ENCODE measurements at regions not wholly inside any gene's neighbourhood (a gene's known extent, or its start where the extent isn't known, plus 50 kb on each side); places are given as distances from the start of the nearest gene placed in this dataset.

- Histone ChIP-seq H3K27me3 (ENCODE audit: control insufficient read depth in 1 of 2, insufficient read depth in 2 of 2, low read length in 1 of 2) (no peaks in the 10 kb centered on the region), H3K36me3 (ENCODE audit: control insufficient read depth in 1 of 2, insufficient read depth in 2 of 2, low read length in 1 of 2) (no peaks in the 10 kb centered on the region), H3K4me1 (ENCODE audit: control insufficient read depth in 1 of 2, insufficient read depth in 2 of 2, low read length in 2 of 2) (no peaks in the 10 kb centered on the region), H3K4me3 (ENCODE audit: low read length in 2 of 2) (no peak overlapping the region), H3K9me3 (ENCODE audit: control insufficient read depth, low read length) (peaks cover 1% of the 10 kb centered on the region), H3K27ac (ENCODE audit: low read depth in 1 of 2, low read length in 2 of 2) (no peak overlapping the region)
- DNase-seq (no peak), ATAC-seq (ENCODE audit: low FRiP score) (no peak)
- WGBS, 2 donors, result 88 to 89% methylated on average over 2 of the region's 2 CpGs
- intact Hi-C loops (cut with DNase I), result no loop called here
Measured at GRCh38 chr4:112942997-112943396, 106.5 kb upstream of the ANK2 start.

DNA sequence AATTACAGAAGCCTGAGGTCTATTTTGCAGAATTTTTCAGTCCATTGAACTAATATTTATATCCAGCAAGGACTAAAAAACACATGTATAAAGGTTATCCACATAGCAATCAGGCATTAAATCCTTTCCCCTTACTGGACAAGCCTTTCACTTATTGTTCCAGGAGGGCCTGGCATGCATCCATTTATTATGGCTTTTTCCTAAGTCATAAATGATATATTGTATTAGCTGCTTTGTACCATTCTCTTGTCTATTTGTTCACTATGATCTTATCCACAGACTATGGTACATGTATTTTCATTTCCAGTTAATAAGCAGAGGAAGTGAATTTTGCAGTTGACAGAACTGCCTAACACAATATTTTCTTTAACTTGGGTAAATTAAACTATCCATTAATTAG, 105.4 kb upstream of the ANK2 start:
- Histone ChIP-seq H3K4me3 (ENCODE audit: low read length in 2 of 2) (no peak overlapping the region), H3K9me3 (ENCODE audit: control insufficient read depth, low read length) (peaks cover 1% of the 10 kb centered on the region), H3K27me3 (ENCODE audit: control insufficient read depth in 1 of 2, insufficient read depth in 2 of 2, low read length in 1 of 2) (no peaks in the 10 kb centered on the region), H3K4me1 (ENCODE audit: control insufficient read depth in 1 of 2, insufficient read depth in 2 of 2, low read length in 2 of 2) (no peaks in the 10 kb centered on the region), H3K36me3 (ENCODE audit: control insufficient read depth in 1 of 2, insufficient read depth in 2 of 2, low read length in 1 of 2) (no peaks in the 10 kb centered on the region), H3K27ac (ENCODE audit: low read depth in 1 of 2, low read length in 2 of 2) (no peak overlapping the region)
- DNase-seq (no peak), ATAC-seq (ENCODE audit: low FRiP score) (no peak)
- intact Hi-C loops (cut with DNase I), result no loop called here

- H3K9me3 ChIP-seq (ENCODE audit: control insufficient read depth, low read length), result peaks cover 1% of the 10 kb centered on the region
- WGBS, 2 donors, result 31 to 40% methylated on average over 7 of the region's 7 CpGs
- no peaks in the 10 kb centered on the region for H3K27me3 ChIP-seq (ENCODE audit: control insufficient read depth in 1 of 2, insufficient read depth in 2 of 2, low read length in 1 of 2)
- intact Hi-C loops (cut with DNase I), result no loop called here
- no peak overlapping the region for H3K27ac ChIP-seq (ENCODE audit: low read depth in 1 of 2, low read length in 2 of 2)
- DNase-seq, result no peak
- H3K36me3 ChIP-seq (ENCODE audit: control insufficient read depth in 1 of 2, insufficient read depth in 2 of 2, low read length in 1 of 2), result no peaks in the 10 kb centered on the region
- no peaks in the 10 kb centered on the region for H3K4me1 ChIP-seq (ENCODE audit: control insufficient read depth in 1 of 2, insufficient read depth in 2 of 2, low read length in 2 of 2)
- peak; percentile 62 for ATAC-seq (ENCODE audit: low FRiP score)
- H3K4me3 ChIP-seq (ENCODE audit: low read length in 2 of 2), result no peak overlapping the region
Measured at GRCh38 chr4:112946127-112946526, 103.3 kb upstream of the ANK2 start.

GRCh38 chr4:112947616-112948015, 101.8 kb upstream of the ANK2 start:
- WGBS, 2 donors, result 76 to 79% methylated on average over 2 of the region's 2 CpGs
- peaks cover 1% of the 10 kb centered on the region for H3K9me3 ChIP-seq (ENCODE audit: control insufficient read depth, low read length)
- DNase-seq, result no peak
- no peaks in the 10 kb centered on the region for H3K27me3 ChIP-seq (ENCODE audit: control insufficient read depth in 1 of 2, insufficient read depth in 2 of 2, low read length in 1 of 2)
- intact Hi-C loops (cut with DNase I), result no loop called here
- H3K4me1 ChIP-seq (ENCODE audit: control insufficient read depth in 1 of 2, insufficient read depth in 2 of 2, low read length in 2 of 2), result no peaks in the 10 kb centered on the region
- no peak overlapping the region for H3K4me3 ChIP-seq (ENCODE audit: low read length in 2 of 2)
- H3K36me3 ChIP-seq (ENCODE audit: control insufficient read depth in 1 of 2, insufficient read depth in 2 of 2, low read length in 1 of 2), result no peaks in the 10 kb centered on the region
- no peak for ATAC-seq (ENCODE audit: low FRiP score)
- H3K27ac ChIP-seq (ENCODE audit: low read depth in 1 of 2, low read length in 2 of 2), result no peak overlapping the region

GRCh38 chr4:112951362-112952312, 97.8 kb upstream of the ANK2 start:
- Histone ChIP-seq H3K27me3 (ENCODE audit: control insufficient read depth in 1 of 2, insufficient read depth in 2 of 2, low read length in 1 of 2) (no peaks in the 10 kb centered on the region), H3K4me1 (ENCODE audit: control insufficient read depth in 1 of 2, insufficient read depth in 2 of 2, low read length in 2 of 2) (no peaks in the 10 kb centered on the region), H3K4me3 (ENCODE audit: low read length in 2 of 2) (no peak overlapping the region), H3K9me3 (ENCODE audit: control insufficient read depth, low read length) (no peaks in the 10 kb centered on the region), H3K36me3 (ENCODE audit: control insufficient read depth in 1 of 2, insufficient read depth in 2 of 2, low read length in 1 of 2) (no peaks in the 10 kb centered on the region), H3K27ac (ENCODE audit: low read depth in 1 of 2, low read length in 2 of 2) (no peak overlapping the region)
- ATAC-seq (ENCODE audit: low FRiP score) (no peak), DNase-seq (no peak)
- WGBS, 2 donors, result 44 to 48% methylated on average over 6 of the region's 6 CpGs
- intact Hi-C loops (cut with DNase I), result no loop called here

GRCh38 chr4:112952313-112952700, 97.1 kb upstream of the ANK2 start:
- H3K27ac ChIP-seq (ENCODE audit: low read depth in 1 of 2, low read length in 2 of 2), result no peak overlapping the region
- H3K27me3 ChIP-seq (ENCODE audit: control insufficient read depth in 1 of 2, insufficient read depth in 2 of 2, low read length in 1 of 2), result no peaks in the 10 kb centered on the region
- ATAC-seq (ENCODE audit: low FRiP score) (no peak), DNase-seq (no peak)
- no peaks in the 10 kb centered on the region for H3K4me1 ChIP-seq (ENCODE audit: control insufficient read depth in 1 of 2, insufficient read depth in 2 of 2, low read length in 2 of 2)
- H3K9me3 ChIP-seq (ENCODE audit: control insufficient read depth, low read length), result no peaks in the 10 kb centered on the region
- no peak overlapping the region for H3K4me3 ChIP-seq (ENCODE audit: low read length in 2 of 2)
- no peaks in the 10 kb centered on the region for H3K36me3 ChIP-seq (ENCODE audit: control insufficient read depth in 1 of 2, insufficient read depth in 2 of 2, low read length in 1 of 2)
- intact Hi-C loops (cut with DNase I), result no loop called here
- 56 to 70% methylated on average over 1 of the region's 1 CpG for WGBS, 2 donors

GRCh38 chr4:112953262-112953661, 96.2 kb upstream of the ANK2 start:
- H3K36me3 ChIP-seq (ENCODE audit: control insufficient read depth in 1 of 2, insufficient read depth in 2 of 2, low read length in 1 of 2), result no peaks in the 10 kb centered on the region
- no peak overlapping the region for H3K4me3 ChIP-seq (ENCODE audit: low read length in 2 of 2)
- DNase-seq, result no peak
- H3K27ac ChIP-seq (ENCODE audit: low read depth in 1 of 2, low read length in 2 of 2), result no peak overlapping the region
- no peaks in the 10 kb centered on the region for H3K9me3 ChIP-seq (ENCODE audit: control insufficient read depth, low read length)
- intact Hi-C loops (cut with DNase I), result no loop called here
- WGBS, 2 donors, result 70 to 71% methylated on average over 3 of the region's 3 CpGs
- ATAC-seq (ENCODE audit: low FRiP score), result no peak
- no peaks in the 10 kb centered on the region for H3K27me3 ChIP-seq (ENCODE audit: control insufficient read depth in 1 of 2, insufficient read depth in 2 of 2, low read length in 1 of 2)
- H3K4me1 ChIP-seq (ENCODE audit: control insufficient read depth in 1 of 2, insufficient read depth in 2 of 2, low read length in 2 of 2), result no peaks in the 10 kb centered on the region

- no peaks in the 10 kb centered on the region for H3K36me3 ChIP-seq (ENCODE audit: control insufficient read depth in 1 of 2, insufficient read depth in 2 of 2, low read length in 1 of 2)
- whole genome bisulfite sequencing, 2 donors, result 31 to 55% methylated on average over 1 of the region's 1 CpG
- H3K4me1 ChIP-seq (ENCODE audit: control insufficient read depth in 1 of 2, insufficient read depth in 2 of 2, low read length in 2 of 2), result no peaks in the 10 kb centered on the region
- no peaks in the 10 kb centered on the region for H3K27me3 ChIP-seq (ENCODE audit: control insufficient read depth in 1 of 2, insufficient read depth in 2 of 2, low read length in 1 of 2)
- no peaks in the 10 kb centered on the region for H3K9me3 ChIP-seq (ENCODE audit: control insufficient read depth, low read length)
- ATAC-seq (ENCODE audit: low FRiP score), result no peak
- no peak for DNase-seq
- no peak overlapping the region for H3K4me3 ChIP-seq (ENCODE audit: low read length in 2 of 2)
- intact Hi-C loops (cut with DNase I), result no loop called here
- no peak overlapping the region for H3K27ac ChIP-seq (ENCODE audit: low read depth in 1 of 2, low read length in 2 of 2)
Measured at GRCh38 chr4:112954286-112954685, 95.2 kb upstream of the ANK2 start.

- Histone ChIP-seq H3K36me3 (ENCODE audit: control insufficient read depth in 1 of 2, insufficient read depth in 2 of 2, low read length in 1 of 2) (no peaks in the 10 kb centered on the region), H3K4me3 (ENCODE audit: low read length in 2 of 2) (no peak overlapping the region), H3K4me1 (ENCODE audit: control insufficient read depth in 1 of 2, insufficient read depth in 2 of 2, low read length in 2 of 2) (no peaks in the 10 kb centered on the region), H3K27ac (ENCODE audit: low read depth in 1 of 2, low read length in 2 of 2) (no peak overlapping the region), H3K27me3 (ENCODE audit: control insufficient read depth in 1 of 2, insufficient read depth in 2 of 2, low read length in 1 of 2) (no peaks in the 10 kb centered on the region), H3K9me3 (ENCODE audit: control insufficient read depth, low read length) (no peaks in the 10 kb centered on the region)
- intact Hi-C loops (cut with DNase I), result no loop called here
- DNase-seq (no peak), ATAC-seq (ENCODE audit: low FRiP score) (no peak)
- 50 to 64% methylated on average over 6 of the region's 6 CpGs for WGBS, 2 donors
Measured at GRCh38 chr4:112956484-112956896, 93.0 kb upstream of the ANK2 start.

Measured in aorta (tissue), 5 donors.